ENCODE measurements at regions not wholly inside any gene's neighbourhood (a gene's known extent, or its start where the extent isn't known, plus 50 kb on each side); places are given as distances from the start of the nearest gene placed in this dataset.

- no peak for DNase-seq
Measured at GRCh38 chr6:19279273-19279684, 557.9 kb upstream of the ID4 start.

GRCh38 chr6:19287928-19288327 is 549.2 kb upstream of the ID4 start:
- DNase-seq, result no peak

GRCh38 chr6:19289457-19289856 is 547.7 kb upstream of the ID4 start:
- no peak for DNase-seq

GRCh38 chr6:19297880-19298279 is 539.3 kb upstream of the ID4 start:
- no peak for DNase-seq

GRCh38 chr6:19298421-19298820 is 538.7 kb upstream of the ID4 start:
- DNase-seq, result no peak

- no peak for DNase-seq
Measured at GRCh38 chr6:19299129-19299528, 538.0 kb upstream of the ID4 start.

GRCh38 chr6:19301980-19302379 is 535.2 kb upstream of the ID4 start:
- no peak for DNase-seq

- no peak for DNase-seq
Measured at GRCh38 chr6:19303383-19303782, 533.8 kb upstream of the ID4 start.

GRCh38 chr6:19309661-19310060 is 527.5 kb upstream of the ID4 start:
- DNase-seq, result no peak

GRCh38 chr6:19311786-19312185 is 525.4 kb upstream of the ID4 start:
- DNase-seq, result no peak

- DNase-seq, result no peak
Measured at GRCh38 chr6:19312241-19312978, 524.8 kb upstream of the ID4 start.

GRCh38 chr6:19317431-19317986 is 519.7 kb upstream of the ID4 start:
- no peak for DNase-seq

GRCh38 chr6:19319005-19319404 is 518.2 kb upstream of the ID4 start:
- DNase-seq, result no peak

- no peak for DNase-seq
Measured at GRCh38 chr6:19320111-19320581, 517.0 kb upstream of the ID4 start.

- no peak for DNase-seq
Measured at GRCh38 chr6:19322691-19323485, 514.3 kb upstream of the ID4 start.

- DNase-seq, result no peak
Measured at GRCh38 chr6:19324376-19324775, 512.8 kb upstream of the ID4 start.

GRCh38 chr6:19325335-19325789 is 511.8 kb upstream of the ID4 start:
- DNase-seq, result no peak

- DNase-seq, result no peak
Measured at GRCh38 chr6:19327241-19327640, 509.9 kb upstream of the ID4 start.

GRCh38 chr6:19327661-19328060 is 509.5 kb upstream of the ID4 start:
- DNase-seq, result no peak

GRCh38 chr6:19329078-19329477 is 508.1 kb upstream of the ID4 start:
- DNase-seq, result no peak

GRCh38 chr6:19331089-19331488 is 506.1 kb upstream of the ID4 start:
- DNase-seq, result no peak

GRCh38 chr6:19332806-19333460 is 504.2 kb upstream of the ID4 start:
- no peak for DNase-seq

GRCh38 chr6:19333936-19334335 is 503.2 kb upstream of the ID4 start:
- no peak for DNase-seq

All from CD4-positive, alpha-beta T cell treated with Interleukin-21 for 1 hour (primary cell).